Stomach (tissue), 8 donors: ENCODE measurements at regions not wholly inside any gene's neighbourhood (a gene's known extent, or its start where the extent isn't known, plus 50 kb on each side); places are given as distances from the start of the nearest gene placed in this dataset.

ENCODE experiments used
- DNase-seq, 2 donors: peaks; one replicate each; pipeline versions ENCODE4 v3.0.0 to v3.0.0-alpha.2; 2013 to 2019
- H3K27ac ChIP-seq, 5 donors: fragments of 200-600 bp in 4 of 5; sonication (generic) in 4 of 5; one replicate each; pipeline ENCODE4 v1.5.1; 2013 to 2019; ENCODE audit warnings: mild to moderate bottlenecking in 1 of 5, moderate library complexity in 1 of 5
- H3K27me3 ChIP-seq, 3 donors: fragments of 200-600 bp; sonication (generic); one replicate each; pipeline ENCODE4 v1.5.1; 2017 to 2019; ENCODE audit warnings: mixed run types in 1 of 3
- H3K36me3 ChIP-seq, 4 donors: fragments of 200-600 bp; sonication (generic); 1 replicate in 3 of 4; 2 replicates in 1 of 4; pipeline ENCODE4 v1.5.1; 2016 to 2019
- H3K4me1 ChIP-seq, 4 donors: fragments of 200-600 bp; sonication (generic); one replicate each; pipeline ENCODE4 v1.5.1; 2016 to 2019
- H3K4me3 ChIP-seq, 4 donors: fragments of 200-600 bp; sonication (generic) in 3 of 4; one replicate each; pipeline ENCODE4 v1.5.1; 2016 to 2019; ENCODE audit warnings: mild to moderate bottlenecking in 1 of 4
- H3K9me3 ChIP-seq, 4 donors: fragments of 200-600 bp; sonication (generic); one replicate each; pipeline ENCODE4 v1.5.1; 2016 to 2019
- CTCF ChIP-seq, 7 experiments: fragments of 450-650 bp in 4 of 7; fragments of 200-600 bp in 3 of 7; sonication (generic) in 3 of 7; IDR thresholded peaks; one replicate each; pipeline ENCODE4 v1.5.1; 2016 to 2019; ENCODE audit warnings: antibody characterized with exemption in 7 of 7, control low read depth in 2 of 7, mild to moderate bottlenecking in 1 of 7
- EP300 ChIP-seq: sonication (generic); formaldehyde crosslinking; IDR thresholded peaks from one replicate; pipeline ENCODE4 v1.6.1; 2017; ENCODE audit warnings: antibody characterized with exemption
- POLR2A ChIP-seq, 4 donors: fragments of 450-650 bp; IDR thresholded peaks; one replicate each; pipeline ENCODE4 v1.6.1; 2016; ENCODE audit warnings: antibody characterized with exemption in 4 of 4, control low read depth in 2 of 4, mild to moderate bottlenecking in 1 of 4, moderate library complexity in 1 of 4
- POLR2AphosphoS5 ChIP-seq, 3 donors: sonication (generic); formaldehyde crosslinking; IDR thresholded peaks; one replicate each; pipeline ENCODE4 v1.6.1; 2016; ENCODE audit warnings: antibody characterized with exemption in 3 of 3
- WGBS, 5 donors: extraction: QIAGEN DNeasy Blood & Tissue Kit in 3 of 5; methylation state at CpG; one replicate each; pipeline versions ENCODE4 v1.1.5 to v1.1.7; 2013 to 2018; 5-methylcytosine and 5-hydroxymethylcytosine counted together
- intact Hi-C: fragments of 100-400 bp; cut with DNase I; formaldehyde crosslinking; loops from one replicate; pipeline ENCODE4 v1.15.1; 2023; ENCODE audit warnings: low total_unique reads
- donor health status: healthy with polysubstance abuse.
- donor health status: Bipolar disorder and iron deficiency.
- donor health status: healthy.

- TF ChIP-seq EP300 (no peak), CTCF (IDR thresholded peaks at IDR 0.05) (no peak), POLR2A (IDR thresholded peaks at IDR 0.05) (no peak), POLR2AphosphoS5 (IDR thresholded peaks at IDR 0.05) (no peak)
- Histone ChIP-seq H3K9me3 (peaks cover 0 to 10% (median 2%) of the 10 kb centered on the region in 4 donors), H3K36me3 (no peaks in the 10 kb centered on the region), H3K27me3 (no peaks in the 10 kb centered on the region), H3K4me3 (no peak overlapping the region), H3K4me1 (no peaks in the 10 kb centered on the region), H3K27ac (no peak overlapping the region)
- WGBS, 5 donors, result 83 to 98% (median 92%) methylated on average over 4 of the region's 4 CpGs
- intact Hi-C loops, result no loop called here
- DNase-seq, result no peak
Measured at GRCh38 chrX:39846460-39846859, 251.3 kb downstream of the BCOR start.

GRCh38 chrX:39848243-39848642 is 249.5 kb downstream of the BCOR start:
- H3K36me3 ChIP-seq, result no peaks in the 10 kb centered on the region
- peaks cover 0 to 10% (median 2%) of the 10 kb centered on the region in 4 donors for H3K9me3 ChIP-seq
- 23 to 64% (median 41%) methylated on average over 5 of the region's 5 CpGs for WGBS, 5 donors
- H3K4me1 ChIP-seq, result no peaks in the 10 kb centered on the region
- no peaks in the 10 kb centered on the region for H3K27me3 ChIP-seq
- no peak overlapping the region for H3K27ac ChIP-seq
- peak in 1 of 2 donors; percentile 77 for DNase-seq
- no peak overlapping the region for H3K4me3 ChIP-seq
- intact Hi-C loops, result no loop called here
- TF ChIP-seq EP300 (peak; percentile 80), POLR2AphosphoS5 (IDR thresholded peaks at IDR 0.05) (peak in 2 of 3 donors; percentile 5 to 70), POLR2A (IDR thresholded peaks at IDR 0.05) (no peak), CTCF (IDR thresholded peaks at IDR 0.05) (no peak)

- Histone ChIP-seq H3K27ac (peak overlapping the region in 1 of 5 donors; percentile 13), H3K4me1 (no peaks in the 10 kb centered on the region), H3K4me3 (no peak overlapping the region), H3K36me3 (no peaks in the 10 kb centered on the region), H3K27me3 (no peaks in the 10 kb centered on the region), H3K9me3 (peaks cover 0 to 10% (median 2%) of the 10 kb centered on the region in 4 donors)
- WGBS, 5 donors, result 62 to 79% (median 64%) methylated on average over 7 of the region's 7 CpGs
- no peak for DNase-seq
- TF ChIP-seq POLR2AphosphoS5 (IDR thresholded peaks at IDR 0.05), result no peak
- no peak for TF ChIP-seq EP300
- no peak for TF ChIP-seq CTCF (IDR thresholded peaks at IDR 0.05)
- TF ChIP-seq POLR2A (IDR thresholded peaks at IDR 0.05), result no peak
- intact Hi-C loops, result no loop called here
Measured at GRCh38 chrX:39848900-39849299, 248.9 kb downstream of the BCOR start.

GRCh38 chrX:39850209-39850608 is 247.5 kb downstream of the BCOR start:
- 30 to 59% (median 52%) methylated on average over 4 of the region's 4 CpGs for WGBS, 5 donors
- no peak for TF ChIP-seq EP300
- no peak for TF ChIP-seq CTCF (IDR thresholded peaks at IDR 0.05)
- no peak for TF ChIP-seq POLR2A (IDR thresholded peaks at IDR 0.05)
- no peak for TF ChIP-seq POLR2AphosphoS5 (IDR thresholded peaks at IDR 0.05)
- Histone ChIP-seq H3K4me3 (no peak overlapping the region), H3K4me1 (peaks cover 0 to under 1% (median 0%) of the 10 kb centered on the region in 4 donors), H3K36me3 (no peaks in the 10 kb centered on the region), H3K9me3 (peaks cover 0 to 10% (median 2%) of the 10 kb centered on the region in 4 donors), H3K27me3 (no peaks in the 10 kb centered on the region), H3K27ac (peak overlapping the region in 3 of 5 donors; percentile 5 to 39 (median 20))
- intact Hi-C loops, result no loop called here
- peak in 1 of 2 donors; percentile 40 for DNase-seq
